Ureter (tissue), 1 donor: ENCODE measurements at regions not wholly inside any gene's neighbourhood (a gene's known extent, or its start where the extent isn't known, plus 50 kb on each side); places are given as distances from the start of the nearest gene placed in this dataset.
"Not testable (repeated sequence)": the region's sequence is repeated elsewhere in the genome, so short reads cannot be mapped to it uniquely, and the experiment has no call there.

ENCODE experiments used
- DNase-seq: peaks from one replicate; pipeline ENCODE4 v3.0.0-alpha.2; 2020; ENCODE audit warnings: low spot score
- donor health status: DM: yes; HTN: yes; CAD: no.

GRCh38 chr15:26186138-26186537, 323.0 kb upstream of the ATP10A start:
- DNase-seq = not testable (repeated sequence)

GRCh38 chr15:26182441-26182840, 319.3 kb upstream of the ATP10A start:
- no peak for DNase-seq

GRCh38 chr15:26179906-26180305, 316.8 kb upstream of the ATP10A start:
- DNase-seq = no peak

- DNase-seq = no peak
Measured at GRCh38 chr15:26178640-26179220, 315.6 kb upstream of the ATP10A start.

- no peak for DNase-seq
Measured at GRCh38 chr15:26177816-26178215, 314.7 kb upstream of the ATP10A start.

GRCh38 chr15:26176831-26177230, 313.7 kb upstream of the ATP10A start:
- DNase-seq = no peak

- no peak for DNase-seq
Measured at GRCh38 chr15:26171266-26171665, 308.1 kb upstream of the ATP10A start.

- no peak for DNase-seq
Measured at GRCh38 chr15:26166429-26166828, 303.3 kb upstream of the ATP10A start.

GRCh38 chr15:26165546-26165945, 302.4 kb upstream of the ATP10A start:
- no peak for DNase-seq

GRCh38 chr15:26160343-26160742, 297.2 kb upstream of the ATP10A start:
- no peak for DNase-seq

- no peak for DNase-seq
Measured at GRCh38 chr15:26158176-26158575, 295.0 kb upstream of the ATP10A start.

GRCh38 chr15:26157081-26157480, 294.0 kb upstream of the ATP10A start:
- DNase-seq = no peak

GRCh38 chr15:26156051-26156450, 292.9 kb upstream of the ATP10A start:
- DNase-seq = no peak

GRCh38 chr15:26148156-26148860, 285.2 kb upstream of the ATP10A start:
- DNase-seq = no peak

GRCh38 chr15:26146202-26146601, 283.1 kb upstream of the ATP10A start:
- no peak for DNase-seq

GRCh38 chr15:26145796-26146195, 282.7 kb upstream of the ATP10A start:
- DNase-seq = no peak

- no peak for DNase-seq
Measured at GRCh38 chr15:26144836-26145235, 281.7 kb upstream of the ATP10A start.

GRCh38 chr15:26143221-26143620, 280.1 kb upstream of the ATP10A start:
- DNase-seq = no peak

- no peak for DNase-seq
Measured at GRCh38 chr15:26134812-26135211, 271.7 kb upstream of the ATP10A start.

GRCh38 chr15:26134152-26134551, 271.0 kb upstream of the ATP10A start:
- DNase-seq = no peak

- no peak for DNase-seq
Measured at GRCh38 chr15:26132811-26133210, 269.7 kb upstream of the ATP10A start.

GRCh38 chr15:26129852-26130251, 266.7 kb upstream of the ATP10A start:
- DNase-seq = no peak

GRCh38 chr15:26128611-26129140, 265.5 kb upstream of the ATP10A start:
- no peak for DNase-seq
